Lower leg skin (tissue), 3 donors: ENCODE measurements at regions not wholly inside any gene's neighbourhood (a gene's known extent, or its start where the extent isn't known, plus 50 kb on each side); places are given as distances from the start of the nearest gene placed in this dataset.

ENCODE experiments used
- CTCF ChIP-seq, 3 donors: fragments of 450-650 bp; IDR thresholded peaks; one replicate each; pipeline ENCODE4 v1.5.1; 2016; ENCODE audit warnings: antibody characterized with exemption in 3 of 3, mild to moderate bottlenecking in 3 of 3, moderate library complexity in 2 of 3
- POLR2A ChIP-seq, 2 donors: fragments of 450-650 bp; IDR thresholded peaks; one replicate each; pipeline ENCODE4 v1.6.1; 2016 to 2017; ENCODE audit warnings: antibody characterized with exemption in 2 of 2, mild to moderate bottlenecking in 1 of 2, moderate library complexity in 1 of 2

DNA sequence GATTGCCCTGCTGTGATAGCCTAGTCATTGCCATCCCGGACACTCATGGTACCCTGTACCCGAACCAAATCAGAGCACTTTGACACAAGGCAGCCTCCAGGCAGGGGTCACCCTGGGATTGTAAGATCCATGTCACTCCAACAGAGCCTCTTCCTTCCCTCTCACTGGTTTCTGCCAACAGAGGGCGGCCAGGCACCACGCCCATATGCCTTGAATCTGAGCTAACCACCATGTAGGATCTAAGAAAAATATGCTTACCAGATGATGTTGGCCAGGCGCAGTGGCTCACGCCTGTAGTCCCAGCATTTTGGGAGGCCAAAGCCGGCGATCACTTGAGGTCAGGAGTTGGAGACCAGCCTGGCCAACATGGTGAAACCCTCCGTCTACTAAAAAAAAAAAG lies 389.2 kb upstream of the KLF6 start:
- TF ChIP-seq CTCF (IDR thresholded peaks at IDR 0.05) (peak in 1 of 3 donors; percentile 15), POLR2A (IDR thresholded peaks at IDR 0.05) (no peak)
